ENCODE measurements at regions not wholly inside any gene's neighbourhood (a gene's known extent, or its start where the extent isn't known, plus 50 kb on each side); places are given as distances from the start of the nearest gene placed in this dataset.

DNA sequence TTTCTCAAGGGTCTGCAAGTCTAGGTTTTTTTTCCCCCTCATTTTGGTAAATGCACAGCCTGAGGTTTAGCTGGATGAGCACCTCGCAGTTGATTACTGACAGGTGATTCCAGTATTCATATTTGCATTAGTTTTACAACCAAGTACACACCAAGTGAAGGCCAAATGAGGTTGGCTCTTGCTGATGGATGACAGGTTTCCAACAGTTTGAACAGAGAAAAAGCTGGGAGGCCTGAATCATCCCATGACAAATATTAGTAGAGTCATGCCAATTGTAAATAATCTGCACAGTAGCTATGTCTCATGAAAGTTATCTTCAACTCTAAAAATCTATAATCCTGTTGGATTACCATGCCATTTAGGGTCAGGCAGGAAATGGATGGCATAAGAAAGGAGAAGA is 399.8 kb downstream of the HTR7 start:
- H3K4me3 ChIP-seq (ENCODE audit: low read depth in 1 of 3, low read length in 3 of 3) = no peak overlapping the region
- no peaks in the 10 kb centered on the region for H3K36me3 ChIP-seq (ENCODE audit: control insufficient read depth in 4 of 4, insufficient read depth in 3 of 4, low read depth in 1 of 4, low read length in 3 of 4)
- H3K27me3 ChIP-seq (ENCODE audit: control insufficient read depth in 4 of 4, insufficient read depth in 4 of 4, low read length in 3 of 4) = no peaks in the 10 kb centered on the region
- no peak for DNase-seq (ENCODE audit: low spot score)
- no peak overlapping the region for H3K9ac ChIP-seq (ENCODE audit: low read depth in 1 of 2, low read length in 2 of 2)
- H3K9me3 ChIP-seq (ENCODE audit: control insufficient read depth in 4 of 4, low read length in 3 of 4) = peaks cover 0 to 2% (median 0%) of the 10 kb centered on the region in 4 donors
- TF ChIP-seq YY1 (IDR thresholded peaks at IDR 0.05) (no peak), JUND (IDR thresholded peaks at IDR 0.05) (no peak), HNF4A (conservative IDR thresholded peaks at IDR 0.05) (no peak)
- TF ChIP-seq, protein P1, sequence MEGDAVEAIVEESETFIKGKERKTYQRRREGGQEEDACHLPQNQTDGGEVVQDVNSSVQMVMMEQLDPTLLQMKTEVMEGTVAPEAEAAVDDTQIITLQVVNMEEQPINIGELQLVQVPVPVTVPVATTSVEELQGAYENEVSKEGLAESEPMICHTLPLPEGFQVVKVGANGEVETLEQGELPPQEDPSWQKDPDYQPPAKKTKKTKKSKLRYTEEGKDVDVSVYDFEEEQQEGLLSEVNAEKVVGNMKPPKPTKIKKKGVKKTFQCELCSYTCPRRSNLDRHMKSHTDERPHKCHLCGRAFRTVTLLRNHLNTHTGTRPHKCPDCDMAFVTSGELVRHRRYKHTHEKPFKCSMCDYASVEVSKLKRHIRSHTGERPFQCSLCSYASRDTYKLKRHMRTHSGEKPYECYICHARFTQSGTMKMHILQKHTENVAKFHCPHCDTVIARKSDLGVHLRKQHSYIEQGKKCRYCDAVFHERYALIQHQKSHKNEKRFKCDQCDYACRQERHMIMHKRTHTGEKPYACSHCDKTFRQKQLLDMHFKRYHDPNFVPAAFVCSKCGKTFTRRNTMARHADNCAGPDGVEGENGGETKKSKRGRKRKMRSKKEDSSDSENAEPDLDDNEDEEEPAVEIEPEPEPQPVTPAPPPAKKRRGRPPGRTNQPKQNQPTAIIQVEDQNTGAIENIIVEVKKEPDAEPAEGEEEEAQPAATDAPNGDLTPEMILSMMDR (IDR thresholded peaks at IDR 0.05; ENCODE audit: low read depth, low read length, missing input control) = no peak
- no peaks in the 10 kb centered on the region for H3K4me1 ChIP-seq (ENCODE audit: control insufficient read depth in 4 of 4, insufficient read depth in 4 of 4, low read length in 3 of 4)
- no peak overlapping the region for H3K27ac ChIP-seq (ENCODE audit: low read depth in 1 of 2, low read length in 2 of 2)
- 69% methylated on average over 1 of the region's 1 CpG for WGBS

DNA sequence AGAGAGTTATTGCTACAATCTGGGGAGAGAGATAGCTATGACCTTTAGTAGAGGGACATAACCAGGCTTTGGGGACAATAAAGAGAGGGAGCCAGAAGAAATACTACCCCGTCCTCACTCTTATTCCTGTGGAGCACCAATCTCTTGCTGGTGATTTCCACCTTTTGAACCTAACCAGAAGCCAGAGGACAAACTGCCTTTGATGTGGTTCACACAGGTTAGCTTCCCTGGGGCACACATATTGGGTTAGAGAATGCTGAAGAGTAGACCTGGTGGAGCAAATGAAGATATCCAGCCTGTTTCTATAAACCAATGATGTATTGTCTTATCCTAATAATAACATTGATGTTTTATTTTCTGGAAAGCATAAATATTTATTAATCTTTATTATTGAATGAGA is 399.3 kb downstream of the HTR7 start:
- no peak overlapping the region for H3K4me3 ChIP-seq (ENCODE audit: low read depth in 1 of 3, low read length in 3 of 3)
- peaks cover 0 to 3% (median under 1%) of the 10 kb centered on the region in 4 donors for H3K9me3 ChIP-seq (ENCODE audit: control insufficient read depth in 4 of 4, low read length in 3 of 4)
- no peak overlapping the region for H3K27ac ChIP-seq (ENCODE audit: low read depth in 1 of 2, low read length in 2 of 2)
- DNase-seq (ENCODE audit: low spot score) = no peak
- TF ChIP-seq, protein P2, sequence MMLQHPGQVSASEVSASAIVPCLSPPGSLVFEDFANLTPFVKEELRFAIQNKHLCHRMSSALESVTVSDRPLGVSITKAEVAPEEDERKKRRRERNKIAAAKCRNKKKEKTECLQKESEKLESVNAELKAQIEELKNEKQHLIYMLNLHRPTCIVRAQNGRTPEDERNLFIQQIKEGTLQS (IDR thresholded peaks at IDR 0.05) = no peak
- no peak for TF ChIP-seq HNF4A (conservative IDR thresholded peaks at IDR 0.05)
- TF ChIP-seq NR2F2 (IDR thresholded peaks at IDR 0.05) = no peak
- H3K27me3 ChIP-seq (ENCODE audit: control insufficient read depth in 4 of 4, insufficient read depth in 4 of 4, low read length in 3 of 4) = no peaks in the 10 kb centered on the region
- WGBS = 78% methylated on average over 1 of the region's 1 CpG
- no peaks in the 10 kb centered on the region for H3K36me3 ChIP-seq (ENCODE audit: control insufficient read depth in 4 of 4, insufficient read depth in 3 of 4, low read depth in 1 of 4, low read length in 3 of 4)
- no peak overlapping the region for H3K9ac ChIP-seq (ENCODE audit: low read depth in 1 of 2, low read length in 2 of 2)
- no peaks in the 10 kb centered on the region for H3K4me1 ChIP-seq (ENCODE audit: control insufficient read depth in 4 of 4, insufficient read depth in 4 of 4, low read length in 3 of 4)

DNA sequence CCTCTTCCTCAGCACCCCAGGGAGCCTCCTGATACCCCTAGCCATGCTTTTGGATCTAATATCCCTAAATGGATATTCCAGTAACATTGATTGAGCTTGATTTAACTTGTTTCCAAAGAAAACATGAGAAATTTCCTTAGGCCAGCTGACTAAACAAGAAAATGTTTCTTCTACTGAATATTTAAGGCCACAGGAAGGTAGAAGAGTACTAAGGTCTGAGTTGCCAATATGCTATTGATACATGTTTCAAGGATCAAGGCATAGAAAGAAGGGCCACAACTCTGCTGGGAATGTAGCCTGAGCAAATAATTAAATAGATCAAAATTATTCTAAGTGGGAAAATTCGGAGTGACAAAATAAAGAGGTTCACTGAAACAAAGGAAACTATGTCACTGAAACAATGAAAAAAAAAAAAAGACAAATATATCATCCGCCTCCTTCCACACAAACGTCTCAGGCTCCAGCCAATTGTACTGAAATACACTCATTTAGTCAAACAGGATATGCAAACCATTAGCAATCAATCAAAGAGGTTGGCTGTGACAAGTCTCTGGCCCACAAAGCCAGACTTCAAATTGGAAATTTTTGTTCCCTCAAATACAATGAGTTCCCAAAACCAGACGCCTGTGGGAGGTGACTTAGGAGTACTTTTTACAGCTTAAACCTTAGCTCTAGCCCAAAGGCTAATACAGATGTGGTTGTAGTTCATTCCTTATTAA is 396.2 kb downstream of the HTR7 start:
- 60% methylated on average over 4 of the region's 4 CpGs for WGBS
- Histone ChIP-seq H3K9me3 (ENCODE audit: control insufficient read depth in 4 of 4, low read length in 3 of 4) (peaks cover 0 to 3% (median under 1%) of the 10 kb centered on the region in 4 donors), H3K4me1 (ENCODE audit: control insufficient read depth in 4 of 4, insufficient read depth in 4 of 4, low read length in 3 of 4) (no peaks in the 10 kb centered on the region), H3K36me3 (ENCODE audit: control insufficient read depth in 4 of 4, insufficient read depth in 3 of 4, low read depth in 1 of 4, low read length in 3 of 4) (no peaks in the 10 kb centered on the region), H3K27ac (ENCODE audit: low read depth in 1 of 2, low read length in 2 of 2) (no peak overlapping the region), H3K27me3 (ENCODE audit: control insufficient read depth in 4 of 4, insufficient read depth in 4 of 4, low read length in 3 of 4) (no peaks in the 10 kb centered on the region), H3K9ac (ENCODE audit: low read depth in 1 of 2, low read length in 2 of 2) (no peak overlapping the region), H3K4me3 (ENCODE audit: low read depth in 1 of 3, low read length in 3 of 3) (no peak overlapping the region)
- no peak for DNase-seq (ENCODE audit: low spot score)
- no peak for TF ChIP-seq RAD21 (IDR thresholded peaks at IDR 0.05)
- TF ChIP-seq YY1 (IDR thresholded peaks at IDR 0.05) = no peak
- no peak for TF ChIP-seq FOXA1 (IDR thresholded peaks at IDR 0.05)
- no peak for TF ChIP-seq HNF4A (conservative IDR thresholded peaks at IDR 0.05)
- TF ChIP-seq, protein P2 (IDR thresholded peaks at IDR 0.05) = no peak

DNA sequence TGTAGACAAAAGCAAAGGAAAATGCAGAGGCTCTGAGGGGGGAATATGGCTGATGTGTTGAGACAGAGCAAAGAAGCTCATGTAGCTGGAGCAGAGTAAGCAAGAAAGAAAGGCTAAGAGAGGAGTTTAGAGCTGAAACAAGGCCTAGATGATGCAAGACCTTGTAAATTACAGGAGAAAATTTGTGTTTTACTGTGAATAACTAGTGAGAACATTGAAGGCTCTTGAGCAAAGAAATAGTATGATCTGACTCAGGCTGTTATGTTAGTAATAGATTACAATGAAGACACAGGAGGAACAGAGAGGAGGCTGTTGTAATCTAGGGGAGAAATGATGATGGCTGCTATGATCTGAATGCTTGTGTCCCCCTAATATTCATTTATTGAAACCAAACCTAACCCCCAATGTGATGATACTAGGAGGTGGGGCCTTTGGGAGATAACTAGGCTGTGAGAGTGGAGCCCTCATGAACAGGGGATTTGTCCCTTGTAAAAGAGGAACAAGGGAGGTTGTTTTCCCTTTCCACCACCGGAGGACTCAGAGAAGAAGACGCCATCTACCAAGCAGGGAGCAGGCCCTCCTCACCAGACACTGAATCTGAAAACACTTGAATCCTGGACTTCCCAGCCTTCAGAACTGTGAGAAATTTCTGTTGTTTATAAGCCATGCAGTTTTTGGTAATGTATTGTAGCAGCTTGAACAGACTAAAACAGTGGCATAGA is 394.9 kb downstream of the HTR7 start:
- H3K9ac ChIP-seq (ENCODE audit: low read depth in 1 of 2, low read length in 2 of 2) = no peak overlapping the region
- peaks cover 0 to 3% (median under 1%) of the 10 kb centered on the region in 4 donors for H3K9me3 ChIP-seq (ENCODE audit: control insufficient read depth in 4 of 4, low read length in 3 of 4)
- H3K27me3 ChIP-seq (ENCODE audit: control insufficient read depth in 4 of 4, insufficient read depth in 4 of 4, low read length in 3 of 4) = no peaks in the 10 kb centered on the region
- no peaks in the 10 kb centered on the region for H3K36me3 ChIP-seq (ENCODE audit: control insufficient read depth in 4 of 4, insufficient read depth in 3 of 4, low read depth in 1 of 4, low read length in 3 of 4)
- 91% methylated on average over 2 of the region's 2 CpGs for WGBS
- no peak overlapping the region for H3K4me3 ChIP-seq (ENCODE audit: low read depth in 1 of 3, low read length in 3 of 3)
- H3K27ac ChIP-seq (ENCODE audit: low read depth in 1 of 2, low read length in 2 of 2) = no peak overlapping the region
- H3K4me1 ChIP-seq (ENCODE audit: control insufficient read depth in 4 of 4, insufficient read depth in 4 of 4, low read length in 3 of 4) = no peaks in the 10 kb centered on the region
- DNase-seq (ENCODE audit: low spot score) = no peak
- TF ChIP-seq EGR1 (IDR thresholded peaks at IDR 0.05; ENCODE audit: low read depth in 2 of 2) = no peak
- TF ChIP-seq FOXA2 (IDR thresholded peaks at IDR 0.05) = no peak
- TF ChIP-seq FOXA1 (IDR thresholded peaks at IDR 0.05) = no peak
- TF ChIP-seq GABPA (IDR thresholded peaks at IDR 0.05 in 1 of 2, conservative IDR thresholded peaks at IDR 0.05 in 1 of 2) = no peak
- TF ChIP-seq SP1 (IDR thresholded peaks at IDR 0.05) = no peak
- TF ChIP-seq, protein P1 (IDR thresholded peaks at IDR 0.05; ENCODE audit: low read depth, low read length, missing input control) = no peak
- no peak for TF ChIP-seq RAD21 (IDR thresholded peaks at IDR 0.05)
- TF ChIP-seq HNF4G (IDR thresholded peaks at IDR 0.05) = no peak
- TF ChIP-seq, protein P3, sequence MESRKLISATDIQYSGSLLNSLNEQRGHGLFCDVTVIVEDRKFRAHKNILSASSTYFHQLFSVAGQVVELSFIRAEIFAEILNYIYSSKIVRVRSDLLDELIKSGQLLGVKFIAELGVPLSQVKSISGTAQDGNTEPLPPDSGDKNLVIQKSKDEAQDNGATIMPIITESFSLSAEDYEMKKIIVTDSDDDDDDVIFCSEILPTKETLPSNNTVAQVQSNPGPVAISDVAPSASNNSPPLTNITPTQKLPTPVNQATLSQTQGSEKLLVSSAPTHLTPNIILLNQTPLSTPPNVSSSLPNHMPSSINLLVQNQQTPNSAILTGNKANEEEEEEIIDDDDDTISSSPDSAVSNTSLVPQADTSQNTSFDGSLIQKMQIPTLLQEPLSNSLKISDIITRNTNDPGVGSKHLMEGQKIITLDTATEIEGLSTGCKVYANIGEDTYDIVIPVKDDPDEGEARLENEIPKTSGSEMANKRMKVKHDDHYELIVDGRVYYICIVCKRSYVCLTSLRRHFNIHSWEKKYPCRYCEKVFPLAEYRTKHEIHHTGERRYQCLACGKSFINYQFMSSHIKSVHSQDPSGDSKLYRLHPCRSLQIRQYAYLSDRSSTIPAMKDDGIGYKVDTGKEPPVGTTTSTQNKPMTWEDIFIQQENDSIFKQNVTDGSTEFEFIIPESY (IDR thresholded peaks at IDR 0.05) = no peak
- TF ChIP-seq TAF1 (conservative IDR thresholded peaks at IDR 0.05) = no peak
- TF ChIP-seq HNF4A (conservative IDR thresholded peaks at IDR 0.05) = no peak
